OCI-LY1 (cell line): ENCODE measurements at regions not wholly inside any gene's neighbourhood (a gene's known extent, or its start where the extent isn't known, plus 50 kb on each side); places are given as distances from the start of the nearest gene placed in this dataset.

Source experiments
- CTCF ChIP-seq: fragments of 200-600 bp; sonication (generic), shearing (Covaris generic); IDR thresholded peaks from 2 replicates; pipeline ENCODE4 v1.5.1; 2017; ENCODE audit warnings: mild to moderate bottlenecking, antibody characterized with exemption, low read length, moderate library complexity, mixed read lengths
- EZH2 ChIP-seq: fragments of 200-600 bp; sonication (generic), shearing (Covaris generic); IDR thresholded peaks from 2 replicates; pipeline ENCODE4 v1.8.0; 2017; ENCODE audit warnings: borderline replicate concordance, mixed run types, mild to moderate bottlenecking, antibody characterized with exemption, low read length, moderate library complexity, mixed read lengths

- TF ChIP-seq CTCF (peak; percentile 41; the same call in 1 of the 2 replicates), EZH2 (no peak)
These were observed 136.4 kb upstream of the PCDH9 start for GRCh38 chr13:67366533-67366932.
